BE2C (cell line): ENCODE measurements at regions not wholly inside any gene's neighbourhood (a gene's known extent, or its start where the extent isn't known, plus 50 kb on each side); places are given as distances from the start of the nearest gene placed in this dataset.

Experiments
- DNase-seq: peaks from one replicate; pipeline ENCODE4 v3.0.0-alpha.2; 2020
- H3K27me3 ChIP-seq: fragments of 250-450 bp; sonication (Bioruptor Pico); 2 replicates; pipeline ENCODE4 v1.5.1; 2020; ENCODE audit warnings: mild to moderate bottlenecking
- H3K36me3 ChIP-seq: fragments of 250-450 bp; sonication (Bioruptor Pico); 2 replicates; pipeline ENCODE4 v1.5.1; 2020; ENCODE audit warnings: mild to moderate bottlenecking
- H3K4me1 ChIP-seq: fragments of 250-450 bp; sonication (Bioruptor Pico); 2 replicates; pipeline ENCODE4 v1.5.1; 2020
- H3K4me3 ChIP-seq: 2 replicates; pipeline ENCODE4 v1.5.1; 2011; ENCODE audit warnings: low read depth, low read length
- H3K9me3 ChIP-seq: fragments of 250-450 bp; sonication (Bioruptor Pico); 2 replicates; pipeline ENCODE4 v1.5.1; 2020
- CTCF ChIP-seq: IDR thresholded peaks from 2 replicates; pipeline ENCODE4 v1.5.1; 2012; ENCODE audit warnings: mild to moderate bottlenecking, low read depth, low read length

GRCh38 chr18:29191263-29191662, 1014.3 kb upstream of the CDH2 start:
- Histone ChIP-seq H3K27me3 (no peaks in the 10 kb centered on the region), H3K4me1 (no peaks in the 10 kb centered on the region), H3K4me3 (no peak overlapping the region), H3K9me3 (no peaks in the 10 kb centered on the region), H3K36me3 (no peaks in the 10 kb centered on the region)
- peak; percentile 1 for DNase-seq
- peak; percentile 49 for TF ChIP-seq CTCF

GRCh38 chr18:29188760-29189159, 1011.8 kb upstream of the CDH2 start:
- TF ChIP-seq CTCF: no peak
- no peak overlapping the region for H3K4me3 ChIP-seq
- no peak for DNase-seq
- no peaks in the 10 kb centered on the region for H3K9me3 ChIP-seq
- H3K36me3 ChIP-seq: no peaks in the 10 kb centered on the region
- H3K27me3 ChIP-seq: no peaks in the 10 kb centered on the region
- no peaks in the 10 kb centered on the region for H3K4me1 ChIP-seq

- no peaks in the 10 kb centered on the region for H3K9me3 ChIP-seq
- no peaks in the 10 kb centered on the region for H3K27me3 ChIP-seq
- no peak for DNase-seq
- H3K4me3 ChIP-seq: no peak overlapping the region
- H3K36me3 ChIP-seq: no peaks in the 10 kb centered on the region
- H3K4me1 ChIP-seq: no peaks in the 10 kb centered on the region
- TF ChIP-seq CTCF: no peak
These were observed 1008.9 kb upstream of the CDH2 start for GRCh38 chr18:29185801-29186200.

- H3K27me3 ChIP-seq: no peaks in the 10 kb centered on the region
- no peaks in the 10 kb centered on the region for H3K36me3 ChIP-seq
- DNase-seq: peak; percentile 1
- no peaks in the 10 kb centered on the region for H3K9me3 ChIP-seq
- H3K4me3 ChIP-seq: no peak overlapping the region
- no peak for TF ChIP-seq CTCF
- no peaks in the 10 kb centered on the region for H3K4me1 ChIP-seq
These were observed 1007.7 kb upstream of the CDH2 start for GRCh38 chr18:29184654-29185053.

- Histone ChIP-seq H3K4me3 (no peak overlapping the region), H3K36me3 (no peaks in the 10 kb centered on the region), H3K27me3 (no peaks in the 10 kb centered on the region), H3K4me1 (no peaks in the 10 kb centered on the region), H3K9me3 (no peaks in the 10 kb centered on the region)
- no peak for DNase-seq
- no peak for TF ChIP-seq CTCF
These were observed 1004.4 kb upstream of the CDH2 start for GRCh38 chr18:29181151-29181901.

- Histone ChIP-seq H3K4me1 (no peaks in the 10 kb centered on the region), H3K9me3 (no peaks in the 10 kb centered on the region), H3K36me3 (no peaks in the 10 kb centered on the region), H3K27me3 (no peaks in the 10 kb centered on the region), H3K4me3 (no peak overlapping the region)
- TF ChIP-seq CTCF: no peak
- no peak for DNase-seq
These were observed 999.8 kb upstream of the CDH2 start for GRCh38 chr18:29176681-29177080.
